Muscle of arm (tissue), 1 donor: ENCODE measurements at regions not wholly inside any gene's neighbourhood (a gene's known extent, or its start where the extent isn't known, plus 50 kb on each side); places are given as distances from the start of the nearest gene placed in this dataset.

Experiments used
- DNase-seq: peaks from one replicate; pipeline ENCODE4 v3.0.0-alpha.2; 2013

GRCh38 chr13:78426183-78426582 lies 177.2 kb downstream of the POU4F1 start:
- no peak for DNase-seq

- DNase-seq: no peak
These were observed 182.5 kb downstream of the POU4F1 start for GRCh38 chr13:78420814-78421213.

GRCh38 chr13:78413887-78414553 lies 189.3 kb downstream of the POU4F1 start:
- no peak for DNase-seq

GRCh38 chr13:78410847-78411246 lies 192.5 kb downstream of the POU4F1 start:
- no peak for DNase-seq

- DNase-seq: no peak
These were observed 193.2 kb downstream of the POU4F1 start for GRCh38 chr13:78410164-78410563.

GRCh38 chr13:78409172-78409571 lies 194.2 kb downstream of the POU4F1 start:
- DNase-seq: no peak

GRCh38 chr13:78404846-78405360 lies 198.4 kb downstream of the POU4F1 start:
- no peak for DNase-seq

- DNase-seq: no peak
These were observed 200.5 kb downstream of the POU4F1 start for GRCh38 chr13:78402708-78403400.

- no peak for DNase-seq
These were observed 201.3 kb downstream of the POU4F1 start for GRCh38 chr13:78401873-78402707.

- DNase-seq: no peak
These were observed 204.5 kb downstream of the POU4F1 start for GRCh38 chr13:78398743-78399410.

GRCh38 chr13:78393286-78394142 lies 209.8 kb downstream of the POU4F1 start:
- DNase-seq: no peak

GRCh38 chr13:78383899-78384298 lies 219.5 kb downstream of the POU4F1 start:
- no peak for DNase-seq

- no peak for DNase-seq
These were observed 220.3 kb downstream of the POU4F1 start for GRCh38 chr13:78383071-78383484.

- DNase-seq: no peak
These were observed 220.9 kb downstream of the POU4F1 start for GRCh38 chr13:78382491-78382890.

- DNase-seq: no peak
These were observed 226.5 kb downstream of the POU4F1 start for GRCh38 chr13:78376822-78377221.

GRCh38 chr13:78376033-78376432 lies 227.3 kb downstream of the POU4F1 start:
- DNase-seq: no peak

GRCh38 chr13:78372581-78372980 lies 230.8 kb downstream of the POU4F1 start:
- peak; percentile 30 for DNase-seq

GRCh38 chr13:78370231-78370630 lies 233.1 kb downstream of the POU4F1 start:
- DNase-seq: no peak

GRCh38 chr13:78364711-78365110 lies 238.6 kb downstream of the POU4F1 start:
- no peak for DNase-seq

GRCh38 chr13:78341032-78341431 lies 262.3 kb downstream of the POU4F1 start:
- DNase-seq: no peak

- no peak for DNase-seq
These were observed 263.4 kb downstream of the POU4F1 start for GRCh38 chr13:78339927-78340326.
